NCI-H748 (cell line): ENCODE measurements at regions not wholly inside any gene's neighbourhood (a gene's known extent, or its start where the extent isn't known, plus 50 kb on each side); places are given as distances from the start of the nearest gene placed in this dataset.

Source experiments
- DNase-seq: peaks from one replicate; lab custom pipeline; 2025; ENCODE audit not compliant: unreplicated experiment; lab: John Stamatoyannopoulos, UW

- DNase-seq = no peak
These were observed 189.2 kb downstream of the FOXD2 start for GRCh38 chr1:47627016-47627415.

- DNase-seq = no peak
These were observed 189.9 kb downstream of the FOXD2 start for GRCh38 chr1:47627471-47628370.

- DNase-seq = peak; percentile 16
These were observed 191.4 kb downstream of the FOXD2 start for GRCh38 chr1:47629201-47629600.

- DNase-seq = no peak
These were observed 192.5 kb downstream of the FOXD2 start for GRCh38 chr1:47630346-47630745.

- no peak for DNase-seq
These were observed 193.7 kb downstream of the FOXD2 start for GRCh38 chr1:47631411-47631995.

GRCh38 chr1:47635111-47635510, 197.3 kb downstream of the FOXD2 start:
- DNase-seq = no peak

GRCh38 chr1:47635597-47635996, 197.8 kb downstream of the FOXD2 start:
- DNase-seq = no peak

GRCh38 chr1:47637111-47637685, 199.4 kb downstream of the FOXD2 start:
- no peak for DNase-seq

GRCh38 chr1:47638240-47638639, 200.4 kb downstream of the FOXD2 start:
- no peak for DNase-seq

GRCh38 chr1:47638713-47639112, 200.9 kb downstream of the FOXD2 start:
- DNase-seq = no peak

GRCh38 chr1:47643306-47644211, 205.7 kb downstream of the FOXD2 start:
- DNase-seq = no peak

GRCh38 chr1:47644212-47644573, 206.3 kb downstream of the FOXD2 start:
- DNase-seq = no peak

- DNase-seq = no peak
These were observed 207.3 kb downstream of the FOXD2 start for GRCh38 chr1:47645151-47645550.

GRCh38 chr1:47646676-47647075, 208.8 kb downstream of the FOXD2 start:
- no peak for DNase-seq

GRCh38 chr1:47647327-47647845, 209.5 kb downstream of the FOXD2 start:
- no peak for DNase-seq

GRCh38 chr1:47650205-47650604, 212.4 kb downstream of the FOXD2 start:
- peak; percentile 97 for DNase-seq

GRCh38 chr1:47650611-47651010, 212.8 kb downstream of the FOXD2 start:
- DNase-seq = no peak

GRCh38 chr1:47651311-47652089, 213.7 kb downstream of the FOXD2 start:
- DNase-seq = peak; percentile 28

GRCh38 chr1:47655521-47656300, 217.9 kb downstream of the FOXD2 start:
- DNase-seq = no peak
